SU-DHL-6 (cell line): ENCODE measurements at regions not wholly inside any gene's neighbourhood (a gene's known extent, or its start where the extent isn't known, plus 50 kb on each side); places are given as distances from the start of the nearest gene placed in this dataset.

ENCODE experiments used
- H2AFZ ChIP-seq: fragments of 200-600 bp; sonication (generic); 2 replicates; pipeline ENCODE4 v1.6.1; 2014; ENCODE audit warnings: low read depth, mild to moderate bottlenecking, moderate library complexity, mixed read lengths, antibody characterized with exemption, low read length; ENCODE audit not compliant: severe bottlenecking
- H3F3A ChIP-seq: fragments of 200-600 bp; shearing (Covaris generic); 2 replicates; pipeline ENCODE4 v1.6.0; 2016; ENCODE audit warnings: antibody characterized with exemption, mild to moderate bottlenecking; ENCODE audit not compliant: insufficient read depth
- H3K27ac ChIP-seq: fragments of 200-600 bp; sonication (generic); 2 replicates; pipeline ENCODE4 v1.5.1; 2016; ENCODE audit warnings: low read depth, mild to moderate bottlenecking, low read length, moderate library complexity, mixed read lengths
- H3K27me3 ChIP-seq: fragments of 200-600 bp; sonication (generic), shearing (Covaris generic); 2 replicates; pipeline ENCODE4 v1.6.0; 2014; ENCODE audit warnings: mild to moderate bottlenecking, low read length
- H3K36me3 ChIP-seq: fragments of 200-600 bp; sonication (generic); 2 replicates; pipeline ENCODE4 v1.6.1; 2014; ENCODE audit warnings: mild to moderate bottlenecking, low read length, mixed read lengths
- H3K4me2 ChIP-seq: fragments of 300-600, 200-600 bp; shearing (Covaris generic), sonication (generic); 2 replicates; pipeline ENCODE4 v1.6.0; 2014; ENCODE audit warnings: low read length, low read depth, mild to moderate bottlenecking; ENCODE audit not compliant: poor library complexity, severe bottlenecking
- H3K4me3 ChIP-seq: fragments of 200-600 bp; sonication (generic); 2 replicates; pipeline ENCODE4 v1.5.1; 2014; ENCODE audit warnings: antibody characterized with exemption, low read length, mild to moderate bottlenecking, mixed read lengths; ENCODE audit not compliant: insufficient read depth, poor library complexity, severe bottlenecking
- H3K79me2 ChIP-seq: fragments of 200-600 bp; sonication (generic); 2 replicates; pipeline ENCODE4 v1.6.1; 2014; ENCODE audit warnings: mild to moderate bottlenecking, low read length, moderate library complexity; ENCODE audit not compliant: insufficient read depth
- H3K9ac ChIP-seq: fragments of 200-600 bp; sonication (generic); 2 replicates; pipeline ENCODE4 v1.7.0; 2014; ENCODE audit warnings: mild to moderate bottlenecking, low read length
- H3K9me2 ChIP-seq: fragments of 200-600 bp; sonication (generic); replicated peaks from 2 replicates; pipeline ENCODE4 v1.6.1; 2014; ENCODE audit warnings: low read length; ENCODE audit not compliant: insufficient read depth
- H3K9me3 ChIP-seq: fragments of 200-600 bp; sonication (generic); 2 replicates; pipeline ENCODE4 v1.6.1; 2014; ENCODE audit warnings: low read length, mixed read lengths; ENCODE audit not compliant: insufficient read depth
- H4K20me1 ChIP-seq: fragments of 200-600 bp; sonication (generic); 2 replicates; pipeline ENCODE4 v1.6.1; 2014; ENCODE audit warnings: low read depth, mild to moderate bottlenecking, antibody characterized with exemption, low read length, moderate library complexity, mixed read lengths
- EZH2phosphoT487 ChIP-seq: fragments of 200-600 bp; sonication (generic), shearing (Covaris generic); conservative IDR thresholded peaks from 2 replicates; pipeline ENCODE4 v1.6.1; 2018; ENCODE audit warnings: mild to moderate bottlenecking, antibody characterized with exemption, low read length, moderate library complexity, mixed read lengths
- TF ChIP-seq, protein P1 (sequence below): fragments of 200-600 bp; sonication (generic); IDR thresholded peaks from one replicate; pipeline ENCODE4 v1.5.1; 2017; ENCODE audit warnings: antibody characterized with exemption, mild to moderate bottlenecking, low read length, moderate library complexity; ENCODE audit not compliant: insufficient read depth, poor library complexity, severe bottlenecking

DNA sequence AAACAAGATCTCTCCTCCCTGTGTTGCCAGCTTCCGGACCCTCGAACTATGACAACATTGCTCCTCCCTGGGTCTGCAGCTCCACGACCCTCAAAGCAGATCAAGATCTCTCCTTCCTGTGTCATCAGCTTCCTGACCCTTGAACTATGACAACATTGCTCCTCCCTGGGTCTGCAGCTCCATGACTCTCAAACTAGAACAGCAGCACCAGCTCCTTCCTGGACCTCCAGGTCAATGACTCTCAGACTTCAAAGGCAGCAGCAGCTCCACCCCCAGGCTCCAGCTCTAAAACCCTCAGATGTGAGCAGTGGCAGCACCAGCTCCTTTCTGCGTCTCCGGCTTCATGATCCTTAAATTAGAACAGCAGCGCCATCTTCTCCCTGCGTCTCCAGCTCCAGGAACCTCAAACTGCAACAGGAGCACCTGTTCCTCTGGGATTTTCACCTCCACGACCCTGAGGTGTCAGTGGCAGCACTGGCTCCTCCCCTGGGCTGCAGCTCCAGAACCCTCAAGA is 341.0 kb upstream of the SULF2 start:
- Histone ChIP-seq H3K79me2 (no peaks in the 10 kb centered on the region), H3K36me3 (no peaks in the 10 kb centered on the region), H3K9ac (no peak overlapping the region), H3K4me3 (no peak overlapping the region), H2AFZ (no peak overlapping the region), H3K27me3 (no peaks in the 10 kb centered on the region), H3K27ac (no peak overlapping the region), H3K9me3 (no peaks in the 10 kb centered on the region), H4K20me1 (no peaks in the 10 kb centered on the region), H3K4me2 (no peak overlapping the region), H3K9me2 (no peaks in the 10 kb centered on the region), H3F3A (no peaks in the 10 kb centered on the region)
- TF ChIP-seq, protein P1, sequence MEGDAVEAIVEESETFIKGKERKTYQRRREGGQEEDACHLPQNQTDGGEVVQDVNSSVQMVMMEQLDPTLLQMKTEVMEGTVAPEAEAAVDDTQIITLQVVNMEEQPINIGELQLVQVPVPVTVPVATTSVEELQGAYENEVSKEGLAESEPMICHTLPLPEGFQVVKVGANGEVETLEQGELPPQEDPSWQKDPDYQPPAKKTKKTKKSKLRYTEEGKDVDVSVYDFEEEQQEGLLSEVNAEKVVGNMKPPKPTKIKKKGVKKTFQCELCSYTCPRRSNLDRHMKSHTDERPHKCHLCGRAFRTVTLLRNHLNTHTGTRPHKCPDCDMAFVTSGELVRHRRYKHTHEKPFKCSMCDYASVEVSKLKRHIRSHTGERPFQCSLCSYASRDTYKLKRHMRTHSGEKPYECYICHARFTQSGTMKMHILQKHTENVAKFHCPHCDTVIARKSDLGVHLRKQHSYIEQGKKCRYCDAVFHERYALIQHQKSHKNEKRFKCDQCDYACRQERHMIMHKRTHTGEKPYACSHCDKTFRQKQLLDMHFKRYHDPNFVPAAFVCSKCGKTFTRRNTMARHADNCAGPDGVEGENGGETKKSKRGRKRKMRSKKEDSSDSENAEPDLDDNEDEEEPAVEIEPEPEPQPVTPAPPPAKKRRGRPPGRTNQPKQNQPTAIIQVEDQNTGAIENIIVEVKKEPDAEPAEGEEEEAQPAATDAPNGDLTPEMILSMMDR: no peak
- TF ChIP-seq EZH2phosphoT487: no peak

DNA sequence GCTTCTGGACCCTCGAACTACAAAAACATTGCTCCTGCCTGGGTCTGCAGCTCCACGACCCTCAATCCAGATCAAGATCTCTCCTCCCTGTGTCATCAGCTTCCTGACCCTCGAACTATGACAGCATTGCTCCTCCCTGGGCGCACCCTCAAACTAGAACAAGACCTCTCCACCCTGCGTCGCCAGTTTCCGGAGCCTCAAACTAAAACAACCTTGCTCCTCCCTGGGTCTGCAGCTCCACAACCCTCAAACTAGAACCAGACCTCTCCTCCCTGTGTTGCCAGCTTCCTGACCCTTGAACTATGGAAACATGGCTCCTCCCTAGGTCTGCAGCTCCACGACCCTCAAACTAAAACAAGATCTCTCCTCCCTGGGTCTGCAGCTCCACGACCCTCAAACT is 339.7 kb upstream of the SULF2 start:
- no peak overlapping the region for H2AFZ ChIP-seq

DNA sequence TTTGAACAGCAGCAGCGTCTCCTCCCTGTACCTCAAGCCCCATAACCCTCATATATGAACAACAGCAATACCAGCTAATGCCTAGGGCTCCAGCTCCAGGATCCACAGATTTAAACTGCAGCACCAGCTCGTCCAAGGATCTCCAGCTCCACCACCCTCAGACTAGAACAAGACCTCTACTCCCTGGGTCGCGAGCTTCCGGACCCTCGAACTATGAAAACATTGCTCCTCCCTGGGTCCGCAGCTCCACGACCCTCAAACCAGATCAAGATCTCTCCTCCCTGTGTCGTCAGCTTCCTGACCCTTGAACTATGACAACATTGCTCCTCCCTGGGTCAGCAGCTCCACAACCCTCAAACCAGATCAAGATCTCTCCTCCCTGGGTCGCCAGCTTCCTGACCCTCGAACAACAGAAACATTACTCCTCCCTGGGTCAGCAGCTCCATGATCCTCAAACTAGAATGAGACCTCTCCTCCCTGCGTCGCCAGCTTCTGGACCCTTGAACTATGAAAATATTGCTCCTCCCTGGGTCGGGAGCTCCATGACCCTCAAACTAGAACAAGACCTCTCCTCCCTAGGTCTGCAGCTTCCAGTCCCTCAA is 339.0 kb upstream of the SULF2 start:
- no peaks in the 10 kb centered on the region for H3K9me2 ChIP-seq
- no peak overlapping the region for H3K4me3 ChIP-seq
- no peak overlapping the region for H3K4me2 ChIP-seq
- H3K79me2 ChIP-seq: no peaks in the 10 kb centered on the region
- H3F3A ChIP-seq: no peaks in the 10 kb centered on the region
- no peaks in the 10 kb centered on the region for H3K36me3 ChIP-seq
- H2AFZ ChIP-seq: no peak overlapping the region
- no peak for TF ChIP-seq EZH2phosphoT487
- TF ChIP-seq, protein P1: no peak
- H3K27ac ChIP-seq: no peak overlapping the region
- H4K20me1 ChIP-seq: no peaks in the 10 kb centered on the region
- H3K9me3 ChIP-seq: no peaks in the 10 kb centered on the region
- H3K27me3 ChIP-seq: no peaks in the 10 kb centered on the region
- H3K9ac ChIP-seq: no peak overlapping the region

More for the DNA sequence above, 339.7 kb upstream of the SULF2 start:
- H3F3A ChIP-seq: no peaks in the 10 kb centered on the region
- no peaks in the 10 kb centered on the region for H3K79me2 ChIP-seq
- no peak for TF ChIP-seq EZH2phosphoT487
- TF ChIP-seq, protein P1: no peak
- no peaks in the 10 kb centered on the region for H3K36me3 ChIP-seq
- no peak overlapping the region for H3K4me3 ChIP-seq
- no peak overlapping the region for H3K9ac ChIP-seq
- H3K9me2 ChIP-seq: no peaks in the 10 kb centered on the region
- H3K4me2 ChIP-seq: no peak overlapping the region
- H3K27me3 ChIP-seq: no peaks in the 10 kb centered on the region
- no peak overlapping the region for H3K27ac ChIP-seq
- H3K9me3 ChIP-seq: no peaks in the 10 kb centered on the region
- H4K20me1 ChIP-seq: no peaks in the 10 kb centered on the region
